ENCODE measurements at regions not wholly inside any gene's neighbourhood (a gene's known extent, or its start where the extent isn't known, plus 50 kb on each side); places are given as distances from the start of the nearest gene placed in this dataset.

DNA sequence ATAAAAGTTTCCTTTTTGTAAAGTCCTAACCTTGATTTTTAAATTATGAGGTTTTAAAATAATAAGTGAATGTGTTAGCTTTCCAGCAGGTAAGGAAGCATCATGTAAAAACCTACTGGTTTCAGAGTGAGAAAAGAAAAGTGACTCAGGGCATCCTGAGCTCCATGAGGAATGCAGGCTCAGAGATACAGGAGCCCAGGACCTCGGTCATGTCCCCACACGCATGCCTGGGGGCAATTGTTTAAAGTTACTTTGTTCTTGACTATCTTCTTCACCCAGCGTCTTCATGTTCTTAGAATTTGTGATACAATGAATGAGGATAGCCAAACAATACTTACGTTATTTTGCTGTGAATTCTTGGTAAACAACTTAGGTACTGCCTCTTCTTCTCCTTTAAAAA is 117.4 kb upstream of the PLPPR5 start:
- H3K9me3 ChIP-seq (replicated peaks; ENCODE audit: insufficient read depth, low read length) = no peaks in the 10 kb centered on the region
- no peaks in the 10 kb centered on the region for H3F3A ChIP-seq (ENCODE audit: insufficient read depth, low read length)
- TF ChIP-seq EZH2phosphoT487 (IDR thresholded peaks at IDR 0.05; ENCODE audit: low read length) (no peak), EZH2 (optimal IDR thresholded peaks at IDR 0.05; ENCODE audit: low read depth, low read length) (no peak)
- TF ChIP-seq, protein P1, sequence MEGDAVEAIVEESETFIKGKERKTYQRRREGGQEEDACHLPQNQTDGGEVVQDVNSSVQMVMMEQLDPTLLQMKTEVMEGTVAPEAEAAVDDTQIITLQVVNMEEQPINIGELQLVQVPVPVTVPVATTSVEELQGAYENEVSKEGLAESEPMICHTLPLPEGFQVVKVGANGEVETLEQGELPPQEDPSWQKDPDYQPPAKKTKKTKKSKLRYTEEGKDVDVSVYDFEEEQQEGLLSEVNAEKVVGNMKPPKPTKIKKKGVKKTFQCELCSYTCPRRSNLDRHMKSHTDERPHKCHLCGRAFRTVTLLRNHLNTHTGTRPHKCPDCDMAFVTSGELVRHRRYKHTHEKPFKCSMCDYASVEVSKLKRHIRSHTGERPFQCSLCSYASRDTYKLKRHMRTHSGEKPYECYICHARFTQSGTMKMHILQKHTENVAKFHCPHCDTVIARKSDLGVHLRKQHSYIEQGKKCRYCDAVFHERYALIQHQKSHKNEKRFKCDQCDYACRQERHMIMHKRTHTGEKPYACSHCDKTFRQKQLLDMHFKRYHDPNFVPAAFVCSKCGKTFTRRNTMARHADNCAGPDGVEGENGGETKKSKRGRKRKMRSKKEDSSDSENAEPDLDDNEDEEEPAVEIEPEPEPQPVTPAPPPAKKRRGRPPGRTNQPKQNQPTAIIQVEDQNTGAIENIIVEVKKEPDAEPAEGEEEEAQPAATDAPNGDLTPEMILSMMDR (IDR thresholded peaks at IDR 0.05; ENCODE audit: low read length) = no peak
- no peaks in the 10 kb centered on the region for H3K9me2 ChIP-seq (replicated peaks; ENCODE audit: insufficient read depth, low read length)
- H3K4me1 ChIP-seq (ENCODE audit: low read length) = no peaks in the 10 kb centered on the region
- H3K27me3 ChIP-seq (replicated peaks; ENCODE audit: insufficient read depth, low read length) = no peaks in the 10 kb centered on the region
- no peak overlapping the region for H3K9ac ChIP-seq (ENCODE audit: low read length)
- no peak overlapping the region for H3K4me2 ChIP-seq (ENCODE audit: low read depth, low read length)
- no peaks in the 10 kb centered on the region for H3K79me2 ChIP-seq (ENCODE audit: low read length)
- H4K20me1 ChIP-seq (ENCODE audit: insufficient read depth, low read length) = no peaks in the 10 kb centered on the region
- no peak for DNase-seq
- H2AFZ ChIP-seq (ENCODE audit: low read length) = no peak overlapping the region
- H3K4me3 ChIP-seq (ENCODE audit: low read length) = no peak overlapping the region
- H3K36me3 ChIP-seq (replicated peaks; ENCODE audit: insufficient read depth, low read length) = no peaks in the 10 kb centered on the region
- H3K27ac ChIP-seq (ENCODE audit: low read length) = no peak overlapping the region

DNA sequence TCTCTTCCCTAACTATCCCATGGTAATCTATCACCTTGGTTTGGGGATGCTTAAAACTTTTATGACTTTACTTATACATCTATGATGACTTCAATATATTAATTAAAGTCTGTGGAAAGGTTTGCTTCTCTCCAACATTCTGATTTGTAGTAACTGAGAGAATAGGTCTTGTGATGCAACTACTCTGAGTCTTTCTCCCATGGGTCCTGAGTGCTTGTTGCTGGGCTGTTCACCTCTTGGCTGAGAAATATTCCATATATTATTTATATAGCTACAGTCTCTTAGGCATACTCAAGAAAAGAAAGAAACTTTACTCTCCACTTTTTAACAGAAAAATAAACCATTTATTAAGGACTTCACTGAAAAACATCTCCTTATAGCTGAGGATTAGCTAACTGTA is 119.3 kb upstream of the PLPPR5 start:
- Histone ChIP-seq H2AFZ (ENCODE audit: low read length) (no peak overlapping the region), H3K9me2 (replicated peaks; ENCODE audit: insufficient read depth, low read length) (no peaks in the 10 kb centered on the region), H3K4me3 (ENCODE audit: low read length) (no peak overlapping the region), H3K36me3 (replicated peaks; ENCODE audit: insufficient read depth, low read length) (no peaks in the 10 kb centered on the region), H3K4me2 (ENCODE audit: low read depth, low read length) (no peak overlapping the region), H3K9me3 (replicated peaks; ENCODE audit: insufficient read depth, low read length) (no peaks in the 10 kb centered on the region), H4K20me1 (ENCODE audit: insufficient read depth, low read length) (no peaks in the 10 kb centered on the region), H3K27ac (ENCODE audit: low read length) (no peak overlapping the region), H3K4me1 (ENCODE audit: low read length) (no peaks in the 10 kb centered on the region), H3K9ac (ENCODE audit: low read length) (no peak overlapping the region), H3F3A (ENCODE audit: insufficient read depth, low read length) (no peaks in the 10 kb centered on the region), H3K27me3 (replicated peaks; ENCODE audit: insufficient read depth, low read length) (no peaks in the 10 kb centered on the region), H3K79me2 (ENCODE audit: low read length) (no peaks in the 10 kb centered on the region)
- no peak for TF ChIP-seq EZH2phosphoT487 (IDR thresholded peaks at IDR 0.05; ENCODE audit: low read length)
- TF ChIP-seq, protein P1 (IDR thresholded peaks at IDR 0.05; ENCODE audit: low read length) = no peak
- TF ChIP-seq EZH2 (optimal IDR thresholded peaks at IDR 0.05; ENCODE audit: low read depth, low read length) = no peak
- no peak for DNase-seq

DNA sequence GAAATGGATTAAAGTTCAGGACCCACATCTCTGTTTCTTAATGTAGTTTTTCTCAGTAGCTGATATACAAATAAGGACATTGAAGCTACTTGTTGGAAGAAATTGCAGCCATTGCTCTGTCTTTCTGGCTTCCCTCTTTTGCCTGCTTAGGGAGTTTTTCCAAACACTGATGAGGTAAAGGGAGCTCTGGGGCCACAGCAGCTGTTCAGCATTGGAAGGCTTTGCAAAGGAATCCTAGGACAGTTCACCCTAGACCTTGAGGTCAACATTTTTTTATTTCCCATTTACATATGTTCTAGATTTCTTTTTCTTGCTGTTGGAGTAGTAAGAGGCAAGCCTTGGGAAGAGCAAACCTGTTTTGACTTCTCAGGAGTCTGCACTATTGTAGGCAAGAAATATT is 126.9 kb upstream of the PLPPR5 start:
- no peaks in the 10 kb centered on the region for H3K79me2 ChIP-seq (ENCODE audit: low read length)
- H3K27me3 ChIP-seq (replicated peaks; ENCODE audit: insufficient read depth, low read length) = no peaks in the 10 kb centered on the region
- H3K4me1 ChIP-seq (ENCODE audit: low read length) = no peaks in the 10 kb centered on the region
- DNase-seq = no peak
- H2AFZ ChIP-seq (ENCODE audit: low read length) = no peak overlapping the region
- TF ChIP-seq, protein P1 (IDR thresholded peaks at IDR 0.05; ENCODE audit: low read length) = no peak
- TF ChIP-seq EZH2phosphoT487 (IDR thresholded peaks at IDR 0.05; ENCODE audit: low read length) (no peak), EZH2 (optimal IDR thresholded peaks at IDR 0.05; ENCODE audit: low read depth, low read length) (no peak)
- H3K9me3 ChIP-seq (replicated peaks; ENCODE audit: insufficient read depth, low read length) = no peaks in the 10 kb centered on the region
- H3F3A ChIP-seq (ENCODE audit: insufficient read depth, low read length) = no peaks in the 10 kb centered on the region
- no peak overlapping the region for H3K4me3 ChIP-seq (ENCODE audit: low read length)
- H3K27ac ChIP-seq (ENCODE audit: low read length) = no peak overlapping the region
- H4K20me1 ChIP-seq (ENCODE audit: insufficient read depth, low read length) = no peaks in the 10 kb centered on the region
- H3K4me2 ChIP-seq (ENCODE audit: low read depth, low read length) = no peak overlapping the region
- H3K9ac ChIP-seq (ENCODE audit: low read length) = no peak overlapping the region
- no peaks in the 10 kb centered on the region for H3K9me2 ChIP-seq (replicated peaks; ENCODE audit: insufficient read depth, low read length)
- H3K36me3 ChIP-seq (replicated peaks; ENCODE audit: insufficient read depth, low read length) = no peaks in the 10 kb centered on the region

Data from MM.1S (cell line).